ENCODE measurements at regions not wholly inside any gene's neighbourhood (a gene's known extent, or its start where the extent isn't known, plus 50 kb on each side); places are given as distances from the start of the nearest gene placed in this dataset.

DNA sequence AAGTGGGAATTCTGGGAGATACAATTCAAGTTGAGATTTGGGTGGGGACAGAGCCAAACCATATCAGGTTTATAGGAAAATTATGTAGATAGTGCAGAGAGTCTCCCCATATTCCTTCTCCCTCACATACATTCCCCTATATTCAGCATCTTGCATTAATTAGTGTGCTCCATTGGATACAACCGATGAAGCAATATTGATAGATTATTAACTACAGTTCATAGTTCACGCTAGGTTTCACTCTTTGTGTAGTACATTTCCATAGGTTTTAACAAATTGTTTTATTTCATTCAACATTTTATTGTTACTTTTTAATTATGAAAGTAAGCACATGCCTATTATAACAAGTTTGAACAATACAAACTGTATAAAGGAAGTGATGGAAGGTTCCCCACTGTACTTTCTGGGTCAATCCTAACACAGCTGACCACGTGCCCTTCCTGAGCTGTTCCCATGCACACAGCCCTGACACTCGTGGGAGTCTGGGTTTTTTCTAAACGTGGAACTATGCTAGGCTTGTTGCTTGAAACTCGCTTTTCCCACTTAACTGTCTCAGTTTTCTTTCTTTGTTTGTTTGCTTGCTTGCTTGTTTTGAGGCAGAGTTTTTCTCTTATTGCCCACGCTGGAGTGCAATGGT, 116.8 kb upstream of the TMPRSS2 start:
- H3K27ac ChIP-seq = no peak overlapping the region
- TF ChIP-seq, protein P1, sequence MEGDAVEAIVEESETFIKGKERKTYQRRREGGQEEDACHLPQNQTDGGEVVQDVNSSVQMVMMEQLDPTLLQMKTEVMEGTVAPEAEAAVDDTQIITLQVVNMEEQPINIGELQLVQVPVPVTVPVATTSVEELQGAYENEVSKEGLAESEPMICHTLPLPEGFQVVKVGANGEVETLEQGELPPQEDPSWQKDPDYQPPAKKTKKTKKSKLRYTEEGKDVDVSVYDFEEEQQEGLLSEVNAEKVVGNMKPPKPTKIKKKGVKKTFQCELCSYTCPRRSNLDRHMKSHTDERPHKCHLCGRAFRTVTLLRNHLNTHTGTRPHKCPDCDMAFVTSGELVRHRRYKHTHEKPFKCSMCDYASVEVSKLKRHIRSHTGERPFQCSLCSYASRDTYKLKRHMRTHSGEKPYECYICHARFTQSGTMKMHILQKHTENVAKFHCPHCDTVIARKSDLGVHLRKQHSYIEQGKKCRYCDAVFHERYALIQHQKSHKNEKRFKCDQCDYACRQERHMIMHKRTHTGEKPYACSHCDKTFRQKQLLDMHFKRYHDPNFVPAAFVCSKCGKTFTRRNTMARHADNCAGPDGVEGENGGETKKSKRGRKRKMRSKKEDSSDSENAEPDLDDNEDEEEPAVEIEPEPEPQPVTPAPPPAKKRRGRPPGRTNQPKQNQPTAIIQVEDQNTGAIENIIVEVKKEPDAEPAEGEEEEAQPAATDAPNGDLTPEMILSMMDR (IDR thresholded peaks at IDR 0.05) = no peak
- TF ChIP-seq ZFX (IDR thresholded peaks at IDR 0.05; ENCODE audit: borderline replicate concordance) = no peak

DNA sequence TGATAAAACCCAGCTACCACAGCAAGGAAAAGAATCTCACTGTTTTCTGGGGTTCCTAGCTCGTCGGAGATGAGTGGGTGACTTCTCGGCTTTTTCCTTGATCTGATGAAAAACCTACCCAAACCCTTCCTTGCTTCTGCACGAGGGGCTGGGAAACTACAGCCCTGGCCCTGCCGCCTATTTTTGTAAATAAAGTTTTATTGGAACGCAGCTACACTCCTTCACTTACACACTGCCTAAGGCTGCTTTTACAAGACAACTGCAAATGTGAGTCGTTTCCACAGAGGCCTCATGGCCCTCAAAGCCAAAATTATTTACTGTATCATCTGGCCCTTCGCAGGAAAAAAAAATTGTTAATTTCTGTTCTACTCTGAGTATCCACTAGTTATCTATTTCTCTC, 116.0 kb upstream of the TMPRSS2 start:
- no peak for TF ChIP-seq ZFX (IDR thresholded peaks at IDR 0.05; ENCODE audit: borderline replicate concordance)
- H3K27ac ChIP-seq = no peak overlapping the region

- no peak for TF ChIP-seq ZFX (IDR thresholded peaks at IDR 0.05; ENCODE audit: borderline replicate concordance)
- TF ChIP-seq, protein P1 (IDR thresholded peaks at IDR 0.05) = no peak
- no peak overlapping the region for H3K27ac ChIP-seq
Measured at GRCh38 chr21:41622831-41623548, 115.0 kb upstream of the TMPRSS2 start.

DNA sequence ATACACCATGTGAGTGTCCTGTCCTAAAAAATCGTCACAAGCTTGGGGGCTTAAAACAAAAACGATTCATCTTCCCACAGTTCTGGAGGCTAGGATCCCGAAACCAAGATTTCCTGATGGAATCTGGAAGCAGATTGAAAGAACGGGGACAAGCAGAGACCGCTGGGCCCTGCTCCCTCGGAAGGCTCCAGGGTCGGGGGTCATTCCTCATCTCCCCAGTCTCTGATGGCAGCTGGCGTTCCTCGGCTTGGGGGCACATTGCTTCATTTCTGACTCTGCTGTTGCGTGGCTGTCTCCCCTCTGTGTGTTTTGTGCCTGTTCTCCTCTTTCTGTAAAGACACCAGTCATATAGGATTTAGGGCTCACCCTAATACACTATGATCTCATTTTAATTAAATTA, 114.2 kb upstream of the TMPRSS2 start:
- no peak for TF ChIP-seq ZFX (IDR thresholded peaks at IDR 0.05; ENCODE audit: borderline replicate concordance)
- TF ChIP-seq, protein P1 (IDR thresholded peaks at IDR 0.05) = no peak
- no peak overlapping the region for H3K27ac ChIP-seq

DNA sequence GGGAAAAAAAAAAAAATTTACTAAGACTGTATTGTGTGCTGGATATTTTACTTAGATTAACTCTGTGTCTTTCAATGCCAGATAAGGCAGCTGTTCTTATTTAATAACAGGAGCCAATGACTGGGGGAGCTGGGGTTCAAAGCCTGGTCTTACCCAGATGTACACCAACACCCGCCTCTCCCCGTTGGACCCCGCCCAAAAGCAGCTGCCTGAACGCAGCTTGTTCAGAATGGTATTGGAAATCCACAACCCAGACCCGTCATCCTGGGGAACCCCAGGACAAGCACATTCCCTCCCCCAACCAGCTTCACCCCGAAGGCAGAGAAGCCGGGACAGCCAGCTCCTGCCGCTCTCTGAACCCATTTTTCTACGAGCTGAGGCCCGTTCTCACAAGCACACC, 113.6 kb upstream of the TMPRSS2 start:
- TF ChIP-seq, protein P1 (IDR thresholded peaks at IDR 0.05) = no peak
- H3K27ac ChIP-seq = no peak overlapping the region

DNA sequence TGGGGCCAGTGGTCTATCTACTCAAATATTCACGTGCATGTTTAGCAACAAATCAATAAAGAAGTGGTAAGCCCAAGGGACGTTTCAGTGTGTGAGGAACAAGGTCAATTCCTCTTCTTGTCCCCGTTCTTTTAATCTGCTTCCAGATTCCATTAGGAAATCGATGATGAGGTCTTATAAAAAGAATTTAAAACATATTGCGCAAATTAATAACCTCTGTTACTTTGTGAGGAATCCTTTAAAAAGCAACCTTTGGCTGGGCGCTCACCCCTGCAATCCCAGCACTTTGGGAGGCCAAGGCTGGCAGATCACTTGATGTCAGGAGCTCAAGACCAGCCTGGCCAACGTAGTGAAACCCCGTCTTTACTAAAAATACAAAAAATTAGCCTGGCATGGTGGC, 113.0 kb upstream of the TMPRSS2 start:
- TF ChIP-seq, protein P1 (IDR thresholded peaks at IDR 0.05) = no peak
- no peak overlapping the region for H3K27ac ChIP-seq

GRCh38 chr21:41620541-41620940, 112.6 kb upstream of the TMPRSS2 start:
- no peak overlapping the region for H3K27ac ChIP-seq
- no peak for TF ChIP-seq ZFX (IDR thresholded peaks at IDR 0.05; ENCODE audit: borderline replicate concordance)

DNA sequence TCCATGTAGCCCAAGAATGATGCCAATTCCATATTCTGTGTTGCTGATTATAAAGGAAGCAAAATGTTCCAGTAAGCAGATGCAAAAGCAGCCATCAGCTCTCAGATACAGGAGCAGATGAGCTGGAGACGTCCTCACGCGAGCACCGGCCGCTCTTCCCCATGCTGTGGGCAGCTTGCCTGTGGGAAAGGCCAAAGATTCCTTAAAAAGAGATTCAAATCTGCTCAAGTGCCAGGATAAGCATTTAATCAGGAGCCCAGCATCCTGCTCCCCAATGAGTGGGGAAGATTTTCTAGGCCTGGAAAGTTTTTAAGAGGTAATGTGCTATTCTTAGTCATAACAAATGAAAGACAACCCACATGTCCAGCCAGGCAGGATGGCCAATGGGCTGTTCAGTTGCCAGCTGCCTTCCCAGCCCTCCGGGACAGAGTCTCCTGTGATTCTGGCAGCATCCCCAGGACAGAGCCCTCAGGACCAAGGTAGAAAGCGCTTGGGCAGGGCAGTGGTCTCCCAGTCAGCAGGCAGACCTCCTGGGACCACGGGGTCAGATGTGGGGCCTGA, 108.2 kb upstream of the TMPRSS2 start:
- TF ChIP-seq, protein P1 (IDR thresholded peaks at IDR 0.05) = no peak
- TF ChIP-seq ZFX (IDR thresholded peaks at IDR 0.05; ENCODE audit: borderline replicate concordance) = no peak
- H3K27ac ChIP-seq = no peak overlapping the region
